PFSK-1 (cell line): ENCODE measurements at regions not wholly inside any gene's neighbourhood (a gene's known extent, or its start where the extent isn't known, plus 50 kb on each side); places are given as distances from the start of the nearest gene placed in this dataset.

ENCODE experiments used
- FOXP2 ChIP-seq: optimal IDR thresholded peaks from 2 replicates; pipeline ENCODE3; 2011; ENCODE audit warnings: borderline replicate concordance, control low read depth, inconsistent platforms; ENCODE audit not compliant: insufficient read depth; ENCODE audit errors: extremely low read length, extremely low read depth
- POLR2AphosphoS5 ChIP-seq: IDR thresholded peaks from 2 replicates; pipeline ENCODE4 v1.6.1; 2012; ENCODE audit warnings: low read depth, mild to moderate bottlenecking, control low read depth, low read length, moderate library complexity
- SIN3A ChIP-seq: IDR thresholded peaks from 2 replicates; pipeline ENCODE4 v1.6.1; 2012; ENCODE audit warnings: mild to moderate bottlenecking, low read length, moderate library complexity, borderline replicate concordance; ENCODE audit not compliant: insufficient read depth
- TAF1 ChIP-seq: IDR thresholded peaks from 2 replicates; pipeline ENCODE4 v1.6.1; 2012; ENCODE audit warnings: low read length, control low read depth, borderline replicate concordance; ENCODE audit not compliant: insufficient read depth
- TF ChIP-seq, protein P1 (sequence below), 2 experiments: IDR thresholded peaks; 2 replicates each; pipeline versions ENCODE4 v1.6.1 to v1.8.0; 2011 to 2012; ENCODE audit warnings: low read depth in 2 of 2, low read length in 2 of 2, control low read depth in 1 of 2, inconsistent platforms in 1 of 2, mild to moderate bottlenecking in 1 of 2, moderate library complexity in 1 of 2; ENCODE audit not compliant: insufficient read depth in 1 of 2

DNA sequence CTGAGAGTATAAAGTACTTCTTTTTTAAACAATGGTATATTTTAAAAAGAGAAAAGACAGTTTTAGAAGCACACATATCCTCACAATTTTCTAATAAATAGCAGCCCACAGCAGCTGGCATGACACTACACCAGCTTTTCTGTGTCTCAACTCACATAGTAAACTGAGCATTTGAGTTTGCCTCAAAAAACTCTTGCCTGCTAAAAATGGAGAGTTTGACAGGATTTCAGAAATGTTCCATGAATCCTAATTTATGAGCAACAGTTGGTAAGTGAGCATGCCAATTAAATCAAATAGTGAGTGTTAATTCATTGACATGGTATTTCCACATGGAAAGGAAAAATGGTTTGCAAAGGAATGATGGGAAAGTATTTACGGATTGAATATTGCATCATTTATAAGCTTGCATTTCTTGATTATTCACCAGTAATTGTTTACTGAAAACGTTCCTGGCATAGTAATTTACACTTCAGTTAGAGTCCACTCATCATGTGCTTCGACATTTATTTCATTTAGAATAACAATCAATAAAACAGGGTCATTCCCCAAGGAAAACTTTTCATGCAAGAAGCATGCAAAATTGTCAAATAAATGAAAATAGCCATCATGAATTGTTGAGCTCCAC lies 323.0 kb downstream of the EFNB2 start:
- TF ChIP-seq, protein P1, sequence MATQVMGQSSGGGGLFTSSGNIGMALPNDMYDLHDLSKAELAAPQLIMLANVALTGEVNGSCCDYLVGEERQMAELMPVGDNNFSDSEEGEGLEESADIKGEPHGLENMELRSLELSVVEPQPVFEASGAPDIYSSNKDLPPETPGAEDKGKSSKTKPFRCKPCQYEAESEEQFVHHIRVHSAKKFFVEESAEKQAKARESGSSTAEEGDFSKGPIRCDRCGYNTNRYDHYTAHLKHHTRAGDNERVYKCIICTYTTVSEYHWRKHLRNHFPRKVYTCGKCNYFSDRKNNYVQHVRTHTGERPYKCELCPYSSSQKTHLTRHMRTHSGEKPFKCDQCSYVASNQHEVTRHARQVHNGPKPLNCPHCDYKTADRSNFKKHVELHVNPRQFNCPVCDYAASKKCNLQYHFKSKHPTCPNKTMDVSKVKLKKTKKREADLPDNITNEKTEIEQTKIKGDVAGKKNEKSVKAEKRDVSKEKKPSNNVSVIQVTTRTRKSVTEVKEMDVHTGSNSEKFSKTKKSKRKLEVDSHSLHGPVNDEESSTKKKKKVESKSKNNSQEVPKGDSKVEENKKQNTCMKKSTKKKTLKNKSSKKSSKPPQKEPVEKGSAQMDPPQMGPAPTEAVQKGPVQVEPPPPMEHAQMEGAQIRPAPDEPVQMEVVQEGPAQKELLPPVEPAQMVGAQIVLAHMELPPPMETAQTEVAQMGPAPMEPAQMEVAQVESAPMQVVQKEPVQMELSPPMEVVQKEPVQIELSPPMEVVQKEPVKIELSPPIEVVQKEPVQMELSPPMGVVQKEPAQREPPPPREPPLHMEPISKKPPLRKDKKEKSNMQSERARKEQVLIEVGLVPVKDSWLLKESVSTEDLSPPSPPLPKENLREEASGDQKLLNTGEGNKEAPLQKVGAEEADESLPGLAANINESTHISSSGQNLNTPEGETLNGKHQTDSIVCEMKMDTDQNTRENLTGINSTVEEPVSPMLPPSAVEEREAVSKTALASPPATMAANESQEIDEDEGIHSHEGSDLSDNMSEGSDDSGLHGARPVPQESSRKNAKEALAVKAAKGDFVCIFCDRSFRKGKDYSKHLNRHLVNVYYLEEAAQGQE (IDR thresholded peaks at IDR 0.05; ENCODE audit: insufficient read depth in 1 of 2, low read depth in 2 of 2, low read length in 2 of 2), result no peak
- TF ChIP-seq FOXP2, result no peak
- no peak for TF ChIP-seq TAF1
- no peak for TF ChIP-seq POLR2AphosphoS5
- TF ChIP-seq SIN3A, result no peak

DNA sequence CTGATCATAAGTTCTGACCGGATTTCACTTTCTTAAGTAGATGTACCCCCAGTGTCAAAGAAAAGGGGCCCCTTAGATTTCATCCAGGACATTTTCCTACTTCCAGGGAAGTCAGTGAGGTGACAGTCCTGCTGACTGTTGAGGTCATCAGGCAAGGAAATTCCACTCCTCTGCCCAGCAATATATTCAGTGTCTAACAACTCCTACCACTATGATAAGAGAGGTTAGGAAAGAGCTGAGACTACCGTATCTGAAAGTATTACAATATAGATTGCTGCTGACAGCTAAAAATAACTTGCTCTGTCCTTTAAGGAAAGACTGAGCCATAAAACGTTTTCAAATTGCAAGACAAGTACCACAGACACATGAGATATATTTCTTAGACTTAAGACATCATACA lies 325.1 kb downstream of the EFNB2 start:
- no peak for TF ChIP-seq TAF1
- no peak for TF ChIP-seq SIN3A
- TF ChIP-seq, protein P1 (IDR thresholded peaks at IDR 0.05; ENCODE audit: insufficient read depth in 1 of 2, low read depth in 2 of 2, low read length in 2 of 2), result no peak
- TF ChIP-seq POLR2AphosphoS5, result no peak
- no peak for TF ChIP-seq FOXP2

- TF ChIP-seq TAF1, result no peak
- TF ChIP-seq, protein P1 (IDR thresholded peaks at IDR 0.05; ENCODE audit: insufficient read depth in 1 of 2, low read depth in 2 of 2, low read length in 2 of 2), result no peak
- no peak for TF ChIP-seq SIN3A
Observed at GRCh38 chr13:106205871-106206270, 329.6 kb downstream of the EFNB2 start.

DNA sequence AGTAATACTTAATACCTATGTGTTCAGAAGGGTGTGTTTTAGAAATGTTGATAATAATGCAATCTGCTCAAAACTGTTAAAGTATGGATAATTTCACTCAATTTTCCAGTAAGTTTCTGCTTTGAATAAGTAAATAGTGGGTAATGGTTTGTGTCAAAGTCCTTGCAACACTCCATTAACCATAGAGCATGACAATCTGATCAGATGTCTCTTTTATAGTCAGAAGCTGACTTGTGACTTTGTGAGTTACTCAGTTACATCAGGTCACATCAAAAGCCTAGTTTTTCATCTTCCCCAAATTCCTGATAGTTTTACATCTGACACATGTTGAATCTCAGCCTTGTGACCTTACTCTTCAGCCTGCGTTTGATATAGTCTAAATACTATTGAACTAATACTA lies 338.0 kb downstream of the EFNB2 start:
- no peak for TF ChIP-seq SIN3A
- TF ChIP-seq POLR2AphosphoS5, result no peak

- no peak for TF ChIP-seq SIN3A
- TF ChIP-seq TAF1, result no peak
Observed at GRCh38 chr13:106187501-106188095, 347.9 kb downstream of the EFNB2 start.

GRCh38 chr13:106187101-106187500 lies 348.4 kb downstream of the EFNB2 start:
- no peak for TF ChIP-seq POLR2AphosphoS5
- no peak for TF ChIP-seq TAF1
- no peak for TF ChIP-seq FOXP2
- TF ChIP-seq SIN3A, result no peak
- TF ChIP-seq, protein P1 (IDR thresholded peaks at IDR 0.05; ENCODE audit: insufficient read depth in 1 of 2, low read depth in 2 of 2, low read length in 2 of 2), result no peak
